ENCODE measurements at regions not wholly inside any gene's neighbourhood (a gene's known extent, or its start where the extent isn't known, plus 50 kb on each side); places are given as distances from the start of the nearest gene placed in this dataset.
"Not testable (repeated sequence)": the region's sequence is repeated elsewhere in the genome, so short reads cannot be mapped to it uniquely, and the experiment has no call there.

GRCh38 chr3:184440151-184440550, 60.3 kb downstream of the CHRD start:
- no peak for DNase-seq (ENCODE audit: low read depth)

GRCh38 chr3:184441202-184441900, 61.5 kb downstream of the CHRD start:
- no peak for DNase-seq (ENCODE audit: low read depth)

- no peak for DNase-seq (ENCODE audit: low read depth)
Observed at GRCh38 chr3:184443364-184443763, 63.5 kb downstream of the CHRD start.

- DNase-seq (ENCODE audit: low read depth) = no peak
Observed at GRCh38 chr3:184443831-184444230, 64.0 kb downstream of the CHRD start.

- DNase-seq (ENCODE audit: low read depth) = no peak
Observed at GRCh38 chr3:184448321-184449160, 68.7 kb downstream of the CHRD start.

GRCh38 chr3:184449161-184449515, 69.3 kb downstream of the CHRD start:
- DNase-seq (ENCODE audit: low read depth) = no peak

- DNase-seq (ENCODE audit: low read depth) = no peak
Observed at GRCh38 chr3:184450547-184450946, 70.7 kb downstream of the CHRD start.

- no peak for DNase-seq (ENCODE audit: low read depth)
Observed at GRCh38 chr3:184453296-184453695, 73.4 kb downstream of the CHRD start.

GRCh38 chr3:184455991-184456390, 76.1 kb downstream of the CHRD start:
- no peak for DNase-seq (ENCODE audit: low read depth)

GRCh38 chr3:184456476-184456875, 76.6 kb downstream of the CHRD start:
- no peak for DNase-seq (ENCODE audit: low read depth)

- DNase-seq (ENCODE audit: low read depth) = no peak
Observed at GRCh38 chr3:184457329-184457728, 77.5 kb downstream of the CHRD start.

GRCh38 chr3:184457784-184458377, 78.0 kb downstream of the CHRD start:
- not testable (repeated sequence) for DNase-seq (ENCODE audit: low read depth)

GRCh38 chr3:184459355-184459754, 79.5 kb downstream of the CHRD start:
- peak; percentile 45 for DNase-seq (ENCODE audit: low read depth)

- DNase-seq (ENCODE audit: low read depth) = no peak
Observed at GRCh38 chr3:184460276-184460675, 80.4 kb downstream of the CHRD start.

GRCh38 chr3:184461219-184461618, 81.4 kb downstream of the CHRD start:
- DNase-seq (ENCODE audit: low read depth) = no peak

- DNase-seq (ENCODE audit: low read depth) = no peak
Observed at GRCh38 chr3:184465883-184466412, 86.1 kb downstream of the CHRD start.

GRCh38 chr3:184466413-184466960, 86.6 kb downstream of the CHRD start:
- peak; percentile 18 for DNase-seq (ENCODE audit: low read depth)

- DNase-seq (ENCODE audit: low read depth) = no peak
Observed at GRCh38 chr3:184467171-184467570, 87.3 kb downstream of the CHRD start.

- DNase-seq (ENCODE audit: low read depth) = no peak
Observed at GRCh38 chr3:184470551-184470950, 90.7 kb downstream of the CHRD start.

- no peak for DNase-seq (ENCODE audit: low read depth)
Observed at GRCh38 chr3:184471439-184471838, 90.1 kb upstream of the EPHB3 start.

- DNase-seq (ENCODE audit: low read depth) = no peak
Observed at GRCh38 chr3:184472723-184473428, 88.7 kb upstream of the EPHB3 start.

GRCh38 chr3:184474897-184475296, 86.7 kb upstream of the EPHB3 start:
- no peak for DNase-seq (ENCODE audit: low read depth)
